C4-2B (cell line): ENCODE measurements at regions not wholly inside any gene's neighbourhood (a gene's known extent, or its start where the extent isn't known, plus 50 kb on each side); places are given as distances from the start of the nearest gene placed in this dataset.

Experiments used
- ZFX ChIP-seq: fragments of 450-650 bp; IDR thresholded peaks from 2 replicates; pipeline ENCODE4 v1.6.1; 2017
- TF ChIP-seq, protein P1 (sequence below): fragments of 450-650 bp; conservative IDR thresholded peaks from 2 replicates; pipeline ENCODE4 v1.5.1; 2017; ENCODE audit warnings: mild to moderate bottlenecking

DNA sequence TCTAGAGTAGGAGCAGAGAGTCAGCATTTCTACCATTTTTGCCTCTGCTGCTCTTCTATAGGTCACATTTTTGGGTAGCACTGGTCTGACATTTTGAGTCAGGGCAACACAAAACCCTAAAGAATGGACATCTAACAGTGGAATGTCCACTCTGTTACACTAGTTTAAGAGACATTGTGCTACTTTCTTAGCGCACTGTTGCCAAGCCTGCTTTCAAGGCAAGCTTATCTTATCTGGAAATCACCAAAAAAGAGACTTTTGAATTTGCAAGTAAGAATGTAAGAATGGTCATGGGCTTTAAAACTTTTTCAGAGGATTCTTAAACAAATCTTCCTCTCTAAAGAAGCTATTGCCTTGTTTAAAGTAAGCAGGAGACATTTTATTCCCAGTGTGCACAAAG is 73.0 kb upstream of the STARD4 start:
- TF ChIP-seq, protein P1, sequence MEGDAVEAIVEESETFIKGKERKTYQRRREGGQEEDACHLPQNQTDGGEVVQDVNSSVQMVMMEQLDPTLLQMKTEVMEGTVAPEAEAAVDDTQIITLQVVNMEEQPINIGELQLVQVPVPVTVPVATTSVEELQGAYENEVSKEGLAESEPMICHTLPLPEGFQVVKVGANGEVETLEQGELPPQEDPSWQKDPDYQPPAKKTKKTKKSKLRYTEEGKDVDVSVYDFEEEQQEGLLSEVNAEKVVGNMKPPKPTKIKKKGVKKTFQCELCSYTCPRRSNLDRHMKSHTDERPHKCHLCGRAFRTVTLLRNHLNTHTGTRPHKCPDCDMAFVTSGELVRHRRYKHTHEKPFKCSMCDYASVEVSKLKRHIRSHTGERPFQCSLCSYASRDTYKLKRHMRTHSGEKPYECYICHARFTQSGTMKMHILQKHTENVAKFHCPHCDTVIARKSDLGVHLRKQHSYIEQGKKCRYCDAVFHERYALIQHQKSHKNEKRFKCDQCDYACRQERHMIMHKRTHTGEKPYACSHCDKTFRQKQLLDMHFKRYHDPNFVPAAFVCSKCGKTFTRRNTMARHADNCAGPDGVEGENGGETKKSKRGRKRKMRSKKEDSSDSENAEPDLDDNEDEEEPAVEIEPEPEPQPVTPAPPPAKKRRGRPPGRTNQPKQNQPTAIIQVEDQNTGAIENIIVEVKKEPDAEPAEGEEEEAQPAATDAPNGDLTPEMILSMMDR, result no peak
- TF ChIP-seq ZFX, result no peak
